IPS-20b (cell line): ENCODE measurements at regions not wholly inside any gene's neighbourhood (a gene's known extent, or its start where the extent isn't known, plus 50 kb on each side); places are given as distances from the start of the nearest gene placed in this dataset.

ENCODE experiments used
- H3K27ac ChIP-seq: one replicate; pipeline ENCODE4 v1.5.1; 2013; ENCODE audit warnings: low read length
- H3K27me3 ChIP-seq: 2 replicates; pipeline ENCODE4 v1.6.1; 2013; ENCODE audit warnings: mild to moderate bottlenecking, low read length, inconsistent platforms; ENCODE audit not compliant: insufficient read depth
- H3K36me3 ChIP-seq: 2 replicates; pipeline ENCODE4 v1.6.1; 2013; ENCODE audit warnings: low read depth, mild to moderate bottlenecking, inconsistent platforms, low read length, moderate library complexity; ENCODE audit not compliant: insufficient read depth
- H3K4me1 ChIP-seq: 2 replicates; pipeline ENCODE4 v1.6.1; 2013; ENCODE audit warnings: mild to moderate bottlenecking, control low read depth, inconsistent platforms, low read length, moderate library complexity; ENCODE audit not compliant: insufficient read depth
- H3K4me3 ChIP-seq: 2 replicates; pipeline ENCODE4 v1.5.1; 2013; ENCODE audit warnings: mild to moderate bottlenecking, low read length, inconsistent platforms
- H3K9ac ChIP-seq: 2 replicates; pipeline ENCODE4 v1.6.1; 2013; ENCODE audit warnings: low read depth, mild to moderate bottlenecking, inconsistent platforms, low read length, moderate library complexity
- H3K9me3 ChIP-seq: 2 replicates; pipeline ENCODE4 v1.6.1; 2013; ENCODE audit warnings: mild to moderate bottlenecking, low read depth, low read length, inconsistent platforms; ENCODE audit not compliant: insufficient read depth

- Histone ChIP-seq H3K4me1 (no peaks in the 10 kb centered on the region), H3K27me3 (no peaks in the 10 kb centered on the region; the same call in 1 of the 2 replicates)
Observed at GRCh38 chr20:1712634-1713624, 55.4 kb upstream of the SIRPG start.

DNA sequence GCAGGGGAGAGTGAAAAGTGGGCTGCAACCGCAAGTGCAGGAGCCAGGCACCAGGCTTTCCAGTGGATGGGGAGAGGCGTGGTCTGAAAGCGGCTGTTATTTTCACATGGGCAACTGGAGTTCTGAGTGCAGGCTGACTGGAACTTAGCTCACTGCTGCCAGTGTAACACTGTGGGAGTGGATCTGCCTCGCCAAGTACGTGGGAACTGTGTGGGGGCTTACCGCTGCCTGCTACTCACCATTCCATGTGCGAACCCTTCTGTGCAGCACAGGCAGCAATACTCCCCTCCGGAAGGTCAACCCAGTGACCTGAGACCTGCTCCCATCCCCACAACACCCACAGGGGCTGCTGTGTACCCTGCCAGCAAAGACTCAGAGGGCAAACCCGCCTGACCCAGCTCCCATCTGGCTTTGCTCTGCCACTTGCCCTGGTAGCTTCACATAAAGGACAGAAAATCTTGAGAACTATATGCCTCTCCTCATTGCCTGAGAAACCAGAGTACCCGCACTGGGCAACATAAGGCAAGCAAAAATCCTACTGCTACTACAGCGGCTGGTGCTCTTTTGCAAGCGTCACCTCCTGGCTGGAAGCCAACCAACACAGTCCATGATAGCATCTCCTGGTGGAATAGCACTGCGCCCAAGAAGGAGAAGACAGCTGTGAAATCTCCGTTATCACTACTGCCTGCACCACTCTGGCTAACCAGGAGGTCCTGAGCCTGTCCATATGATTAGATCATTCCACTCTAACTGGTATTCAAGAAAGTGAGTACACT lies 54.4 kb upstream of the SIRPG start:
- Histone ChIP-seq H3K27ac (no peak overlapping the region), H3K4me1 (no peaks in the 10 kb centered on the region), H3K4me3 (no peak overlapping the region), H3K36me3 (no peaks in the 10 kb centered on the region), H3K9ac (no peak overlapping the region), H3K9me3 (no peaks in the 10 kb centered on the region), H3K27me3 (no peaks in the 10 kb centered on the region; the same call in 1 of the 2 replicates)

More at GRCh38 chr20:1712634-1713624, 55.4 kb upstream of the SIRPG start:
- no peak overlapping the region for H3K27ac ChIP-seq
- no peak overlapping the region for H3K4me3 ChIP-seq
- H3K9ac ChIP-seq, result no peak overlapping the region
- H3K9me3 ChIP-seq, result no peaks in the 10 kb centered on the region
- no peaks in the 10 kb centered on the region for H3K36me3 ChIP-seq

DNA sequence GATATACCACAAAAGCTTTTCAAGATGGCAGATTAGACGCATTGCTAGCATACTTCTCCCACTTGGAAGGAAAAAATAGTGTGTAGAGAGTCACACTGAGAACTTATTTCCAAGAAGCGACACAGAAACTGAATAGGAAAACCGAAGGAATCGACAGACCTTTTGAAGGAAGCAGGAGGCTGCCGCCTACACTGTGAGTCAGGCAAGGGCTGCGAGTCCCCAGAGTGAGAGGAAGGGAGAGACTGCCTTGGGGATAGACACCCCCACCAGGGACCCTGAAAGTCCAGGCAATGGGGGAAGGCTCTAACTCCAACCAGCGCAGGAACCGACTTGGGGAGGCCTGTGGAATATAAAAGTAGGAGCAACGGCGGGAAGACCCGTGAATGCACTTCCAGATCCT lies 53.7 kb upstream of the SIRPG start:
- Histone ChIP-seq H3K4me1 (no peaks in the 10 kb centered on the region), H3K27me3 (no peaks in the 10 kb centered on the region; the same call in 1 of the 2 replicates), H3K4me3 (no peak overlapping the region), H3K9me3 (no peaks in the 10 kb centered on the region), H3K9ac (no peak overlapping the region), H3K36me3 (no peaks in the 10 kb centered on the region), H3K27ac (no peak overlapping the region)

DNA sequence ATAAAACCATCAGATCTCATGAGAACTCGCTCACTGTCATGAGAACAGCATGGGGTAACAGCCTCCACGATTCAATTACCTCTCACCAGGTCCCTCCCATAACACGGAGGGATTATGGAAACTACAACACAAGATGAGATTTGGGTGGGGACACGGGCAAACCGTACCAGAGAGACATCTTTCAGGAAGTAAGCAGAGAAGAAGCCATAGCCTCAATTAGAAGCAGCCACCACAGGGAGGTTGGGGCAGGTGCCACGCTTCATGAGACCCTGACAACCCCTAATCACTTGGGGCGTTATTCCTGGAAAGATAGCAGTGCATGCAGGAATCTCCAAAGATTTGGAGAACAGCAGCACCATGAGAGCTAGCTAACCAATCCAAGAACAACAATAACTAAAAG lies 52.9 kb upstream of the SIRPG start:
- no peaks in the 10 kb centered on the region for H3K36me3 ChIP-seq
- no peak overlapping the region for H3K9ac ChIP-seq
- H3K27ac ChIP-seq, result no peak overlapping the region
- H3K4me1 ChIP-seq, result no peaks in the 10 kb centered on the region
- no peaks in the 10 kb centered on the region; the same call in 1 of the 2 replicates for H3K27me3 ChIP-seq
- H3K4me3 ChIP-seq, result no peak overlapping the region
- no peaks in the 10 kb centered on the region for H3K9me3 ChIP-seq

- Histone ChIP-seq H3K9ac (no peak overlapping the region), H3K4me1 (no peaks in the 10 kb centered on the region), H3K27me3 (no peaks in the 10 kb centered on the region; the same call in 1 of the 2 replicates), H3K27ac (no peak overlapping the region), H3K4me3 (no peak overlapping the region), H3K36me3 (no peaks in the 10 kb centered on the region), H3K9me3 (no peaks in the 10 kb centered on the region)
Observed at GRCh38 chr20:1707588-1708449, 50.2 kb upstream of the SIRPG start.
